ENCODE measurements at regions not wholly inside any gene's neighbourhood (a gene's known extent, or its start where the extent isn't known, plus 50 kb on each side); places are given as distances from the start of the nearest gene placed in this dataset.

DNA sequence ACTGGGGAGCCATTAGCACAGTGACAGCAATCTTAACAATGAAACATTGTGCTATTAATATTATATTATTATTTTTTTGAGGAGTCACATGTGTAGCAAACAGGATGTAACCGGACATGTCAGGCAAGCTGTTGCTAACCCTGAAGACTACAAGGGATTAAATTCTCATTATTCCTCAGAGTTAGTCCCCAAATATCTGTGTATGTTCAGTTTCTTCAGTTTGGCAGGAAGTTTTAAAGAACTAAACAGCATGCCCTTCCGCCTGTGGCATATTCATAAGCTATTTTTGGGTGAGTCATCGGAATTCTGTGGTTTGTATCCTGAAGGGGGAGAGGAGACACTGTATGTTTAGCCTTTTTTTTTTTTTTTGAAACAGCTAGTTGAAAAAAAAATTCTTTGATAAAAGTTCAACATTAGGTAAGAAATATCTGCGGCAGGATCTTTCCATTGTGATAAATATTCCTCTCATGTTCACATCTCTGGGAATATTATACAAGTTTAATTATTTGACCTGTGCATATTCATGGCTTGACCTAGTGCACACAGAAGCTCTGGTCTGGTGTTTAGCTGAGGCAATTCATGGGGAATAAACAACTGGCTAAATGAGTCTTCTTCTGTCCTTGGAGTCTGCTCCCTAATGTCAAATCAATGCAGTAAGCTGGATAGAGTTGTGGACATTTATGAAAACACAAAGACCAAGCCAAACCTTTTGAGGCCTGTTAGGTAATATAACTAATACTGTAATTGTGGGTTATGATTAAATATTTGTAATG lies 202.7 kb upstream of the CDKN2B start:
- no peaks in the 10 kb centered on the region for H3K36me3 ChIP-seq (ENCODE audit: control insufficient read depth, insufficient read depth, low read length)
- peak overlapping the region; percentile 49 for H3K27ac ChIP-seq (ENCODE audit: insufficient read depth, low read length)
- no peaks in the 10 kb centered on the region for H3K27me3 ChIP-seq (ENCODE audit: control insufficient read depth, insufficient read depth, low read length)
- H3K4me3 ChIP-seq (replicated peaks in 1 of 4; ENCODE audit: control extremely low read depth in 1 of 4, insufficient read depth in 1 of 4, low read depth in 3 of 4, low read length in 4 of 4): no peak overlapping the region
- no peak for TF ChIP-seq EZH2 (IDR thresholded peaks at IDR 0.05; ENCODE audit: low read length, missing control alignments)
- TF ChIP-seq, protein P1, sequence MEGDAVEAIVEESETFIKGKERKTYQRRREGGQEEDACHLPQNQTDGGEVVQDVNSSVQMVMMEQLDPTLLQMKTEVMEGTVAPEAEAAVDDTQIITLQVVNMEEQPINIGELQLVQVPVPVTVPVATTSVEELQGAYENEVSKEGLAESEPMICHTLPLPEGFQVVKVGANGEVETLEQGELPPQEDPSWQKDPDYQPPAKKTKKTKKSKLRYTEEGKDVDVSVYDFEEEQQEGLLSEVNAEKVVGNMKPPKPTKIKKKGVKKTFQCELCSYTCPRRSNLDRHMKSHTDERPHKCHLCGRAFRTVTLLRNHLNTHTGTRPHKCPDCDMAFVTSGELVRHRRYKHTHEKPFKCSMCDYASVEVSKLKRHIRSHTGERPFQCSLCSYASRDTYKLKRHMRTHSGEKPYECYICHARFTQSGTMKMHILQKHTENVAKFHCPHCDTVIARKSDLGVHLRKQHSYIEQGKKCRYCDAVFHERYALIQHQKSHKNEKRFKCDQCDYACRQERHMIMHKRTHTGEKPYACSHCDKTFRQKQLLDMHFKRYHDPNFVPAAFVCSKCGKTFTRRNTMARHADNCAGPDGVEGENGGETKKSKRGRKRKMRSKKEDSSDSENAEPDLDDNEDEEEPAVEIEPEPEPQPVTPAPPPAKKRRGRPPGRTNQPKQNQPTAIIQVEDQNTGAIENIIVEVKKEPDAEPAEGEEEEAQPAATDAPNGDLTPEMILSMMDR (conservative IDR thresholded peaks at IDR 0.05 in 1 of 2, IDR thresholded peaks at IDR 0.05 in 1 of 2; ENCODE audit: low read depth in 1 of 2, low read length in 2 of 2): no peak
- no peak overlapping the region for H3K9ac ChIP-seq (ENCODE audit: insufficient read depth, low read length)
- DNase-seq (ENCODE audit: low read depth in 2 of 2): peak; percentile 92 to 97
- H3K4me1 ChIP-seq (ENCODE audit: control insufficient read depth, extremely low read depth, insufficient read depth, low read length): peaks cover 14% of the 10 kb centered on the region
- H3K79me2 ChIP-seq (ENCODE audit: control insufficient read depth, insufficient read depth, low read length): no peaks in the 10 kb centered on the region
- H2AFZ ChIP-seq (ENCODE audit: low read length): no peak overlapping the region
- H3K4me2 ChIP-seq (ENCODE audit: extremely low read depth, insufficient read depth, low read length): peak overlapping the region; percentile 54
- no peaks in the 10 kb centered on the region for H4K20me1 ChIP-seq (ENCODE audit: control insufficient read depth, extremely low read depth, insufficient read depth, low read length)
- no peaks in the 10 kb centered on the region for H3K9me3 ChIP-seq (ENCODE audit: control insufficient read depth, insufficient read depth, low read depth, low read length)

DNA sequence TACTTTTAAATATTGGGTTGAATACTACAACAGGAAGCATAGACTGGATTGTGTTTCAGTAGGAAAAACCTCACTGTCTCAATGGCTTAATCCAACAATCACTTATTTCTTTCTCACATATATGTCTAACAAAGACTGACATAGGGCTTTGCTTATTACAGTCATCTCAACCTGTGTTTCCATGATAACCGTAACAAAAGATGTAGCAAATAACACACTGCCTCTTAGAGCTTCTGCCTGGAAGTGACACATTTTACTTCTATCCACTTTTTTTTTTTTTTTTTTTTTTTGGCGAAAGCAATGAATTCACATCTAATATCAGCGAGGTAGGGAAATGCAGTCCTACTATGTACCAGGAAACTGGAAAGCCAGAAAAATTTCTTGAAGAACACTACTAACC lies 204.9 kb upstream of the CDKN2B start:
- Histone ChIP-seq H3K4me2 (ENCODE audit: extremely low read depth, insufficient read depth, low read length) (no peak overlapping the region), H3K4me1 (ENCODE audit: control insufficient read depth, extremely low read depth, insufficient read depth, low read length) (peaks cover 15% of the 10 kb centered on the region)

DNA sequence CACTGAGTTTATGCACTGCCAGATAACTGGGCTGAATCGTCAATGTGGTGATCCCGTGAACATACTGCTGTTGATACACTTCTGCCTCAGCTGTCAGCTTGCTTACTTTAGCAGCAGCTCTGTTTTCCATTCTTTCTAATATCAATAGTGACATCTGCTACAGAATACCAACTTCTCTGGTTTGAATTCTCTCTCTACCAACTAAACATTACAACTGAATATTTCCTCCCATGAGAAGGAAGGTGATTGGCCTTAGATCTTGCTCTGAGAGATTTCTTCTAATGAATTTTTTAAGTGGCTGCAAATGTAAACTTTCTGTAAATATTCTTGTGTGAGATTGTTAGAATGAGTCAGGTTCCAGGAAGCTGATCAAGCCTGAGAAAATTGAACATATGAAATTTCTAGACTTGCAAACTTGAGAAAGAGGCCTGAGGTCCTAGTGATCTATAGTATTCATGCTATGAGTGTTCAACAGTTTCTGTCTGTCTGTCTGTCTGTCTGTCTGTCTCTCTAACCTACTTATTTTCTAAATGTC lies 205.5 kb upstream of the CDKN2B start:
- Histone ChIP-seq H2AFZ (ENCODE audit: low read length) (no peak overlapping the region), H3K9ac (ENCODE audit: insufficient read depth, low read length) (no peak overlapping the region), H3K4me2 (ENCODE audit: extremely low read depth, insufficient read depth, low read length) (peak overlapping the region; percentile 7), H3K27ac (ENCODE audit: insufficient read depth, low read length) (no peak overlapping the region), H4K20me1 (ENCODE audit: control insufficient read depth, extremely low read depth, insufficient read depth, low read length) (no peaks in the 10 kb centered on the region), H3K4me1 (ENCODE audit: control insufficient read depth, extremely low read depth, insufficient read depth, low read length) (peaks cover 14% of the 10 kb centered on the region), H3K9me3 (ENCODE audit: control insufficient read depth, insufficient read depth, low read depth, low read length) (no peaks in the 10 kb centered on the region), H3K4me3 (replicated peaks in 1 of 4; ENCODE audit: control extremely low read depth in 1 of 4, insufficient read depth in 1 of 4, low read depth in 3 of 4, low read length in 4 of 4) (no peak overlapping the region), H3K79me2 (ENCODE audit: control insufficient read depth, insufficient read depth, low read length) (no peaks in the 10 kb centered on the region), H3K36me3 (ENCODE audit: control insufficient read depth, insufficient read depth, low read length) (no peaks in the 10 kb centered on the region), H3K27me3 (ENCODE audit: control insufficient read depth, insufficient read depth, low read length) (no peaks in the 10 kb centered on the region)
- DNase-seq (ENCODE audit: low read depth in 2 of 2): peak; percentile 51 to 68
- TF ChIP-seq, protein P1 (conservative IDR thresholded peaks at IDR 0.05 in 1 of 2, IDR thresholded peaks at IDR 0.05 in 1 of 2; ENCODE audit: low read depth in 1 of 2, low read length in 2 of 2): no peak
- TF ChIP-seq EZH2 (IDR thresholded peaks at IDR 0.05; ENCODE audit: low read length, missing control alignments): no peak

More for the DNA sequence above, 204.9 kb upstream of the CDKN2B start:
- Histone ChIP-seq H3K27ac (ENCODE audit: insufficient read depth, low read length) (no peak overlapping the region), H3K27me3 (ENCODE audit: control insufficient read depth, insufficient read depth, low read length) (no peaks in the 10 kb centered on the region), H3K9me3 (ENCODE audit: control insufficient read depth, insufficient read depth, low read depth, low read length) (no peaks in the 10 kb centered on the region), H3K36me3 (ENCODE audit: control insufficient read depth, insufficient read depth, low read length) (no peaks in the 10 kb centered on the region), H2AFZ (ENCODE audit: low read length) (no peak overlapping the region), H4K20me1 (ENCODE audit: control insufficient read depth, extremely low read depth, insufficient read depth, low read length) (no peaks in the 10 kb centered on the region), H3K79me2 (ENCODE audit: control insufficient read depth, insufficient read depth, low read length) (no peaks in the 10 kb centered on the region), H3K9ac (ENCODE audit: insufficient read depth, low read length) (no peak overlapping the region), H3K4me3 (replicated peaks in 1 of 4; ENCODE audit: control extremely low read depth in 1 of 4, insufficient read depth in 1 of 4, low read depth in 3 of 4, low read length in 4 of 4) (no peak overlapping the region)
- no peak for TF ChIP-seq EZH2 (IDR thresholded peaks at IDR 0.05; ENCODE audit: low read length, missing control alignments)
- TF ChIP-seq, protein P1 (conservative IDR thresholded peaks at IDR 0.05 in 1 of 2, IDR thresholded peaks at IDR 0.05 in 1 of 2; ENCODE audit: low read depth in 1 of 2, low read length in 2 of 2): no peak
- DNase-seq (ENCODE audit: low read depth in 2 of 2): peak in 1 of 2 donors; percentile 48

Data from fibroblast of lung (primary cell).